NCI-H2196 (cell line): ENCODE measurements at regions not wholly inside any gene's neighbourhood (a gene's known extent, or its start where the extent isn't known, plus 50 kb on each side); places are given as distances from the start of the nearest gene placed in this dataset.

ENCODE experiments used
- DNase-seq: peaks from one replicate; lab custom pipeline; 2025; ENCODE audit not compliant: unreplicated experiment; lab: John Stamatoyannopoulos, UW

GRCh38 chr5:101937041-101937440, 359.0 kb downstream of the SLCO4C1 start:
- no peak for DNase-seq

GRCh38 chr5:101935086-101935485, 361.0 kb downstream of the SLCO4C1 start:
- DNase-seq, result no peak

GRCh38 chr5:101932599-101932998, 363.5 kb downstream of the SLCO4C1 start:
- no peak for DNase-seq

- no peak for DNase-seq
Measured at GRCh38 chr5:101929628-101930027, 366.5 kb downstream of the SLCO4C1 start.

- no peak for DNase-seq
Measured at GRCh38 chr5:101917166-101917565, 378.9 kb downstream of the SLCO4C1 start.

GRCh38 chr5:101915554-101915953, 380.5 kb downstream of the SLCO4C1 start:
- no peak for DNase-seq

GRCh38 chr5:101904736-101905135, 391.3 kb downstream of the SLCO4C1 start:
- no peak for DNase-seq

GRCh38 chr5:101897914-101898313, 398.2 kb downstream of the SLCO4C1 start:
- peak; percentile 58 for DNase-seq

GRCh38 chr5:101894985-101895384, 401.1 kb downstream of the SLCO4C1 start:
- DNase-seq, result no peak

GRCh38 chr5:101878190-101878589, 417.9 kb downstream of the SLCO4C1 start:
- peak; percentile 11 for DNase-seq

GRCh38 chr5:101877451-101877850, 418.6 kb downstream of the SLCO4C1 start:
- DNase-seq, result no peak

GRCh38 chr5:101866473-101866872, 429.6 kb downstream of the SLCO4C1 start:
- no peak for DNase-seq

GRCh38 chr5:101860563-101860962, 435.5 kb downstream of the SLCO4C1 start:
- no peak for DNase-seq

GRCh38 chr5:101860145-101860544, 435.9 kb downstream of the SLCO4C1 start:
- no peak for DNase-seq

GRCh38 chr5:101846496-101846895, 449.6 kb downstream of the SLCO4C1 start:
- no peak for DNase-seq

GRCh38 chr5:101843055-101843454, 453.0 kb downstream of the SLCO4C1 start:
- no peak for DNase-seq

GRCh38 chr5:101838435-101838834, 457.6 kb downstream of the SLCO4C1 start:
- peak; percentile 8 for DNase-seq

- DNase-seq, result no peak
Measured at GRCh38 chr5:101829255-101829654, 466.8 kb downstream of the SLCO4C1 start.

- DNase-seq, result no peak
Measured at GRCh38 chr5:101811466-101811865, 484.6 kb downstream of the SLCO4C1 start.

GRCh38 chr5:101806410-101806809, 489.7 kb downstream of the SLCO4C1 start:
- no peak for DNase-seq

GRCh38 chr5:101796427-101796826, 499.7 kb downstream of the SLCO4C1 start:
- no peak for DNase-seq

- no peak for DNase-seq
Measured at GRCh38 chr5:101788797-101789196, 507.3 kb downstream of the SLCO4C1 start.

GRCh38 chr5:101785090-101785489, 511.0 kb downstream of the SLCO4C1 start:
- DNase-seq, result no peak
